HL-60 (cell line): ENCODE measurements at regions not wholly inside any gene's neighbourhood (a gene's known extent, or its start where the extent isn't known, plus 50 kb on each side); places are given as distances from the start of the nearest gene placed in this dataset.

ENCODE experiments used
- DNase-seq, 2 experiments: peaks; one replicate each; pipeline ENCODE4 v3.0.0-alpha.2; 2010 to 2020; ENCODE audit warnings: low read depth in 1 of 2, low spot score in 1 of 2
- H3K27ac ChIP-seq: fragments of 250-450 bp; sonication (Bioruptor Pico); replicated peaks from 2 replicates; pipeline ENCODE4 v1.5.1; 2020; ENCODE audit warnings: mild to moderate bottlenecking, moderate library complexity
- H3K27me3 ChIP-seq: fragments of 250-450 bp; sonication (Bioruptor Pico); 2 replicates; pipeline ENCODE4 v1.5.1; 2021; ENCODE audit warnings: mild to moderate bottlenecking, moderate library complexity; ENCODE audit not compliant: insufficient read depth, poor library complexity, severe bottlenecking
- H3K4me3 ChIP-seq: replicated peaks from 2 replicates; pipeline ENCODE4 v1.5.1; 2011; ENCODE audit warnings: mild to moderate bottlenecking, control low read depth, low read length; ENCODE audit not compliant: insufficient read depth
- GABPA ChIP-seq: IDR thresholded peaks from 2 replicates; pipeline ENCODE4 v1.6.1; 2012; ENCODE audit warnings: low read depth
- POLR2AphosphoS5 ChIP-seq: IDR thresholded peaks from 2 replicates; pipeline ENCODE4 v1.6.1; 2012; ENCODE audit warnings: low read depth
- SPI1 ChIP-seq: IDR thresholded peaks from 2 replicates; pipeline ENCODE4 v1.6.1; 2012; ENCODE audit warnings: low read depth, mild to moderate bottlenecking, borderline replicate concordance
- TF ChIP-seq, protein P1 (sequence below): IDR thresholded peaks from 2 replicates; pipeline ENCODE4 v1.6.1; 2012; ENCODE audit warnings: low read depth; ENCODE audit not compliant: insufficient replicate concordance
- TF ChIP-seq, protein P2 (sequence below): IDR thresholded peaks from one replicate; pipeline ENCODE4 v1.5.1; 2011; ENCODE audit warnings: low read length, control low read depth, inconsistent platforms; ENCODE audit not compliant: insufficient read depth

DNA sequence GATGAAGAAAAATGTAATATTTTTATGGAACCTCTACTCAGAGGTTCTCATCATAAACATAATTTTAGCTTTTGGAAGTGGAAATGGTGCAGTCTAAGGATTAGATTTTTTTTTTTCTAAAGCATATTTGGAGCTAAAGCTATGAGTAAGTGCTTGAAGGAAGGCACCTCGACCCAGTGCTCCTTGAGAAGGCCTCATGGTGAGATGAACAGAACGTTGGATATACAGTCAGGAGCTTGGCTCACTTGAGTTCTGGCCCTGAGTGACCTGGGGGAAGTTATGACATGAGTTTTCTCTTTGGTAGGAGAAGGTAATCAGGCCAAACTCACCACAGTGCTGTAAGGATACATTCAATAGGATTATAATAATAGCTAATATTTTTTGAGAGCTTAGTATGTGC lies 163.3 kb downstream of the JCAD start:
- no peak for TF ChIP-seq SPI1
- TF ChIP-seq, protein P1, sequence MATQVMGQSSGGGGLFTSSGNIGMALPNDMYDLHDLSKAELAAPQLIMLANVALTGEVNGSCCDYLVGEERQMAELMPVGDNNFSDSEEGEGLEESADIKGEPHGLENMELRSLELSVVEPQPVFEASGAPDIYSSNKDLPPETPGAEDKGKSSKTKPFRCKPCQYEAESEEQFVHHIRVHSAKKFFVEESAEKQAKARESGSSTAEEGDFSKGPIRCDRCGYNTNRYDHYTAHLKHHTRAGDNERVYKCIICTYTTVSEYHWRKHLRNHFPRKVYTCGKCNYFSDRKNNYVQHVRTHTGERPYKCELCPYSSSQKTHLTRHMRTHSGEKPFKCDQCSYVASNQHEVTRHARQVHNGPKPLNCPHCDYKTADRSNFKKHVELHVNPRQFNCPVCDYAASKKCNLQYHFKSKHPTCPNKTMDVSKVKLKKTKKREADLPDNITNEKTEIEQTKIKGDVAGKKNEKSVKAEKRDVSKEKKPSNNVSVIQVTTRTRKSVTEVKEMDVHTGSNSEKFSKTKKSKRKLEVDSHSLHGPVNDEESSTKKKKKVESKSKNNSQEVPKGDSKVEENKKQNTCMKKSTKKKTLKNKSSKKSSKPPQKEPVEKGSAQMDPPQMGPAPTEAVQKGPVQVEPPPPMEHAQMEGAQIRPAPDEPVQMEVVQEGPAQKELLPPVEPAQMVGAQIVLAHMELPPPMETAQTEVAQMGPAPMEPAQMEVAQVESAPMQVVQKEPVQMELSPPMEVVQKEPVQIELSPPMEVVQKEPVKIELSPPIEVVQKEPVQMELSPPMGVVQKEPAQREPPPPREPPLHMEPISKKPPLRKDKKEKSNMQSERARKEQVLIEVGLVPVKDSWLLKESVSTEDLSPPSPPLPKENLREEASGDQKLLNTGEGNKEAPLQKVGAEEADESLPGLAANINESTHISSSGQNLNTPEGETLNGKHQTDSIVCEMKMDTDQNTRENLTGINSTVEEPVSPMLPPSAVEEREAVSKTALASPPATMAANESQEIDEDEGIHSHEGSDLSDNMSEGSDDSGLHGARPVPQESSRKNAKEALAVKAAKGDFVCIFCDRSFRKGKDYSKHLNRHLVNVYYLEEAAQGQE = no peak
- TF ChIP-seq, protein P2, sequence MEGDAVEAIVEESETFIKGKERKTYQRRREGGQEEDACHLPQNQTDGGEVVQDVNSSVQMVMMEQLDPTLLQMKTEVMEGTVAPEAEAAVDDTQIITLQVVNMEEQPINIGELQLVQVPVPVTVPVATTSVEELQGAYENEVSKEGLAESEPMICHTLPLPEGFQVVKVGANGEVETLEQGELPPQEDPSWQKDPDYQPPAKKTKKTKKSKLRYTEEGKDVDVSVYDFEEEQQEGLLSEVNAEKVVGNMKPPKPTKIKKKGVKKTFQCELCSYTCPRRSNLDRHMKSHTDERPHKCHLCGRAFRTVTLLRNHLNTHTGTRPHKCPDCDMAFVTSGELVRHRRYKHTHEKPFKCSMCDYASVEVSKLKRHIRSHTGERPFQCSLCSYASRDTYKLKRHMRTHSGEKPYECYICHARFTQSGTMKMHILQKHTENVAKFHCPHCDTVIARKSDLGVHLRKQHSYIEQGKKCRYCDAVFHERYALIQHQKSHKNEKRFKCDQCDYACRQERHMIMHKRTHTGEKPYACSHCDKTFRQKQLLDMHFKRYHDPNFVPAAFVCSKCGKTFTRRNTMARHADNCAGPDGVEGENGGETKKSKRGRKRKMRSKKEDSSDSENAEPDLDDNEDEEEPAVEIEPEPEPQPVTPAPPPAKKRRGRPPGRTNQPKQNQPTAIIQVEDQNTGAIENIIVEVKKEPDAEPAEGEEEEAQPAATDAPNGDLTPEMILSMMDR = no peak
- TF ChIP-seq POLR2AphosphoS5 = no peak
- no peak for TF ChIP-seq GABPA
- Histone ChIP-seq H3K27ac (no peak overlapping the region), H3K27me3 (no peaks in the 10 kb centered on the region), H3K4me3 (no peak overlapping the region)
- no peak for DNase-seq

DNA sequence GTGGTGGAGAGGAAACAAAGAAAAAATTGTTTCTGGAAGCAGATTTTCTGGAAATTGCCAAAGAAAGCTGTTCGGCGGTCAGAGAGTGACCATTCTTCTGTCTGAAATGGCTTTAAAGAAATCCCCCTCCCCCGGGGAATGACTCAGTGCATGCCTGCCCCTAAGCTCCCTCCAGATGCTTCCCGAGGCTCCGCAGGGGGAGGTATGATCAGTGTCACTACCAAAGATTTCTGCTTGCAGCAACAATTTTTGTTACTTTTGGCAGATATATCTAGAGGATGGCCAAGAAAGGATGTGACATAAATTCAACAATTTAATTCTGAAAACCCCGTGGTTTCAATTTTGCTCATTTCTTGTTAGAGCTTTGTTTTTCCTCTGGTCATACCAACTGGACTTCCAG lies 163.9 kb downstream of the JCAD start:
- TF ChIP-seq POLR2AphosphoS5 = no peak
- Histone ChIP-seq H3K4me3 (no peak overlapping the region), H3K27me3 (no peaks in the 10 kb centered on the region), H3K27ac (no peak overlapping the region)
- DNase-seq = no peak

DNA sequence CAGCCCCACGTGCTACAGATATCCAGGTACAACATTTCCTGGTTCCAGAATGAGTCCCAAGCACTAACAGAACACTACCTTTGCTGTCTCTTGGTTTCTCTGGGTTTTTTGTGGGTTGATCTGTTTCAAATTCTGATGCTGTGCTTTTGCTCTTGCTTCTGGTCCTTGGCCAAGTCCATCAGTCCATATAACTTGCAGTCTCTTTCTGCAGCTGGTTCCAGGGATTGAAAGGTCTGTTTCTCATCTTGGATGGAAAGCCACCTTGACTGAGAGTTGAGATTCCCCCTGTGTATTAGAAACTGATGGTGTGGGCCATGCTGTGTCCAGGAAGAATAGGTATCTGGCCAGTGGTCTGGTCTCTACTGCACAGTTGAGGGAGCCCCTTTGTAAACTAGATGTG lies 171.1 kb downstream of the JCAD start:
- no peak overlapping the region for H3K4me3 ChIP-seq
- no peaks in the 10 kb centered on the region for H3K27me3 ChIP-seq
- no peak for TF ChIP-seq POLR2AphosphoS5
- no peak for TF ChIP-seq GABPA
- TF ChIP-seq, protein P2 = no peak
- TF ChIP-seq, protein P1 = no peak
- TF ChIP-seq SPI1 = no peak
- DNase-seq = no peak
- H3K27ac ChIP-seq = no peak overlapping the region

DNA sequence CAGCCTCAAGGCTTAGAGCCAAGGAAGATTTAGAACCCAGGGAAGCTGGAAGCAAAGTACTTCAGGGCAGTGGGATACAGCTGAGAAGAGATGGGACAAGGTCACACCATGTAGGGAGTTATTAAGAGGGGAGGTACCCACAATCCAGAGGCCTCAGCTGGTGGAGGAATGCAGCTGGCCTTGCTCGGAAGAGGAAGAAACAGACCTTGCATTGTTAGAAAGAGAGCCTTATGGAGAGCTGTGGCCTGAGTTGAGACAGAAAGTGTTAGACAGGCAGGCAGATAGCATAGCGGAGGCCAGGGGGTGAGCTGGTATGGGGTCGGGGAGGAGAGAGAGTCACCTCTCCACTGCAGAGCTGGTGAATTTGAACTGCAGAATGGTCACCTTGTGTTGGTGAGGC lies 173.1 kb downstream of the JCAD start:
- TF ChIP-seq, protein P2 = no peak
- TF ChIP-seq, protein P1 = no peak
- TF ChIP-seq SPI1 (no peak), POLR2AphosphoS5 (no peak), GABPA (no peak)
- Histone ChIP-seq H3K4me3 (no peak overlapping the region), H3K27ac (no peak overlapping the region), H3K27me3 (no peaks in the 10 kb centered on the region)
- no peak for DNase-seq
